ENCODE measurements at regions not wholly inside any gene's neighbourhood (a gene's known extent, or its start where the extent isn't known, plus 50 kb on each side); places are given as distances from the start of the nearest gene placed in this dataset.

DNA sequence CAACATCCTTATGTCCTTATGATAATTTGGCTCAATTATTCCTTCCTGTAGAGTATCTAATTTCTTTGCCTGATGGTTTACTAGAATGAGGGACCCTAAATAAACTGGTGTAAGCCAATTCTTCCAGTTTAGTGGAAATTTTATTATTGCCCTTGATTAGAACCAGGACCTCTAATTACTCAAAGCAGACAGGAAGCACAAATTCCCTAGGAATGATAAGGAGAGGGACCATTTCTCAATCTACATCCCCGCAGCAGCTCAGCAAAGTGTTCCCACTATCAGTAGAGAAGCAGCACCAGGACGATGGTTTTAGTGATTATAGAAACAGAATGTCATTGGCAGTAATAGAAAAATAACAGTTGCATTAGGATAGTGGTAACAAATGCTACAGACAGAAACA lies 97.1 kb downstream of the PLPPR4 start:
- no peak overlapping the region for H4K91ac ChIP-seq (ENCODE audit: low read depth, low read length, poor library complexity)
- no peaks in the 10 kb centered on the region for H3K79me1 ChIP-seq (ENCODE audit: low read depth, low read length)
- H3K18ac ChIP-seq (ENCODE audit: low read length) = no peak overlapping the region
- H3K27me3 ChIP-seq (ENCODE audit: control insufficient read depth in 3 of 3, insufficient read depth in 3 of 3, low read depth in 1 of 3, low read length in 3 of 3) = no peaks in the 10 kb centered on the region
- H3K36me3 ChIP-seq (replicated peaks in 1 of 2; ENCODE audit: control insufficient read depth in 2 of 2, insufficient read depth in 2 of 2, low read length in 2 of 2) = no peaks in the 10 kb centered on the region
- H2AFZ ChIP-seq (ENCODE audit: low read length) = no peak overlapping the region
- H3K4me2 ChIP-seq (ENCODE audit: insufficient read depth, low read length, poor library complexity, severe bottlenecking) = no peak overlapping the region
- no CpG with 5 or more reads among the region's 2 CpGs for WGBS, 2 donors (ENCODE audit: extremely low coverage in 2 of 2, insufficient read length in 2 of 2, insufficient replicate concordance in 1 of 2)
- H2BK15ac ChIP-seq (ENCODE audit: low read length) = no peak overlapping the region
- H2BK12ac ChIP-seq (ENCODE audit: low read length) = no peak overlapping the region
- H3K4ac ChIP-seq (ENCODE audit: low read length) = no peak overlapping the region
- no peak overlapping the region for H3K27ac ChIP-seq (replicated peaks; ENCODE audit: low read length)
- no peak overlapping the region for H3K23ac ChIP-seq (ENCODE audit: low read depth, low read length, poor library complexity)
- H2BK5ac ChIP-seq (ENCODE audit: low read length) = no peak overlapping the region
- DNase-seq (ENCODE audit: low spot score) = no peak
- no peak overlapping the region for H3K14ac ChIP-seq (ENCODE audit: low read length)
- no peak overlapping the region for H4K8ac ChIP-seq (ENCODE audit: low read depth, low read length)
- H3K9ac ChIP-seq (ENCODE audit: low read depth, low read length, poor library complexity) = no peak overlapping the region
- H3K4me3 ChIP-seq (ENCODE audit: low read length in 2 of 2) = no peak overlapping the region
- no peak overlapping the region for H2BK120ac ChIP-seq (ENCODE audit: low read depth, low read length)
- no peaks in the 10 kb centered on the region for H3K9me3 ChIP-seq (replicated peaks in 1 of 2; ENCODE audit: control insufficient read depth in 2 of 2, insufficient read depth in 1 of 2, low read depth in 1 of 2, low read length in 2 of 2)
- no peak overlapping the region for H2AK5ac ChIP-seq (ENCODE audit: low read depth, low read length)
- no peaks in the 10 kb centered on the region for H3K4me1 ChIP-seq (ENCODE audit: control insufficient read depth in 2 of 2, insufficient read depth in 1 of 2, low read depth in 1 of 2, low read length in 2 of 2)

DNA sequence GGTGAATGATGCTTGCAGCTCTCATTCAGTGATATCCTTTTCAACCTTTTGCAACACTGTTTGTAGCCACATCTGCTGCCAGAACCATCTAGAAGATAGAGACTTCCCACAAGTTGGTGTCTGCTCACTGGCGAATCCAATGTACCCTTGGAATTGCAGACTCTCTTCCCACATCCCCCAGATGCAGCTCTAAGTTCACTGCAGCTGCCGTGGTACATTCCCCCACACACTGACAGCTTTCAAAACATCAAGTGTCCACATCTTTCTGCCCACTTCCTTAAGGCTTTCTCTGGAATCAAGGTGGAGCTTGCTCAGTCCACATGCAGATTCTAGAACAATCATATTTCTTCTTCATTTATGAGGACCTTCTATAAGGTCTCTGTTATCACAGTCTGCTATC lies 99.2 kb downstream of the PLPPR4 start:
- no peak overlapping the region for H4K91ac ChIP-seq (ENCODE audit: low read depth, low read length, poor library complexity)
- no peak overlapping the region for H2AFZ ChIP-seq (ENCODE audit: low read length)
- H3K18ac ChIP-seq (ENCODE audit: low read length) = no peak overlapping the region
- no peak overlapping the region for H2BK5ac ChIP-seq (ENCODE audit: low read length)
- no peak overlapping the region for H3K23ac ChIP-seq (ENCODE audit: low read depth, low read length, poor library complexity)
- H3K4ac ChIP-seq (ENCODE audit: low read length) = no peak overlapping the region
- no peak overlapping the region for H3K4me2 ChIP-seq (ENCODE audit: insufficient read depth, low read length, poor library complexity, severe bottlenecking)
- H2BK15ac ChIP-seq (ENCODE audit: low read length) = no peak overlapping the region
- no peak overlapping the region for H2BK12ac ChIP-seq (ENCODE audit: low read length)
- no CpG with 5 or more reads among the region's 2 CpGs for WGBS, 2 donors (ENCODE audit: extremely low coverage in 2 of 2, insufficient read length in 2 of 2, insufficient replicate concordance in 1 of 2)
- no peak overlapping the region for H3K4me3 ChIP-seq (ENCODE audit: low read length in 2 of 2)
- H3K9me3 ChIP-seq (replicated peaks in 1 of 2; ENCODE audit: control insufficient read depth in 2 of 2, insufficient read depth in 1 of 2, low read depth in 1 of 2, low read length in 2 of 2) = no peaks in the 10 kb centered on the region
- no peaks in the 10 kb centered on the region for H3K36me3 ChIP-seq (replicated peaks in 1 of 2; ENCODE audit: control insufficient read depth in 2 of 2, insufficient read depth in 2 of 2, low read length in 2 of 2)
- H2BK120ac ChIP-seq (ENCODE audit: low read depth, low read length) = no peak overlapping the region
- DNase-seq (ENCODE audit: low spot score) = no peak
- H4K8ac ChIP-seq (ENCODE audit: low read depth, low read length) = no peak overlapping the region
- no peaks in the 10 kb centered on the region for H3K27me3 ChIP-seq (ENCODE audit: control insufficient read depth in 3 of 3, insufficient read depth in 3 of 3, low read depth in 1 of 3, low read length in 3 of 3)
- no peak overlapping the region for H2AK5ac ChIP-seq (ENCODE audit: low read depth, low read length)
- no peak overlapping the region for H3K14ac ChIP-seq (ENCODE audit: low read length)
- H3K9ac ChIP-seq (ENCODE audit: low read depth, low read length, poor library complexity) = no peak overlapping the region
- H3K27ac ChIP-seq (replicated peaks; ENCODE audit: low read length) = no peak overlapping the region
- H3K4me1 ChIP-seq (ENCODE audit: control insufficient read depth in 2 of 2, insufficient read depth in 1 of 2, low read depth in 1 of 2, low read length in 2 of 2) = no peaks in the 10 kb centered on the region
- H3K79me1 ChIP-seq (ENCODE audit: low read depth, low read length) = no peaks in the 10 kb centered on the region

DNA sequence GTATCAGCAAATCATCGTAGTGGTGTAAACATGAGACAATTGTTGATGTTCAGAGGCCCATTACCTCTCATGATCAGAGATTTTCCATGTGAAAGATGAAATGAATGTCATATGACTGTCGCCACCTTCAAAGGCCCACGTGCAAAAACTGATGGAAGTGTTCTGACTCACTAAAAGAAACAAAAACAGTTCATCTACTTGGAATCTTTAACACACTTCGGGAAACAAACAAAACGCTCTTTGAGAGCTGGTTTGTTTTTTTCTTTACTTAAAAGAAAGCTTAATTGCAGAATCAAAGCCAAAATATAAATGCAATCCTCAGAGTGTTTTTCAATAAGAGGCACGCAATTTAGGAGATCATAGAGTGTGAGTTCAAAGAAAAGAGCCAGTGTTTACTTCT lies 100.8 kb downstream of the PLPPR4 start:
- Histone ChIP-seq H3K9ac (ENCODE audit: low read depth, low read length, poor library complexity) (no peak overlapping the region), H3K14ac (ENCODE audit: low read length) (no peak overlapping the region), H4K91ac (ENCODE audit: low read depth, low read length, poor library complexity) (no peak overlapping the region), H3K4me3 (ENCODE audit: low read length in 2 of 2) (no peak overlapping the region), H3K27ac (replicated peaks; ENCODE audit: low read length) (no peak overlapping the region), H3K18ac (ENCODE audit: low read length) (no peak overlapping the region), H3K4me2 (ENCODE audit: insufficient read depth, low read length, poor library complexity, severe bottlenecking) (no peak overlapping the region), H2AK5ac (ENCODE audit: low read depth, low read length) (no peak overlapping the region), H2BK12ac (ENCODE audit: low read length) (no peak overlapping the region), H2BK120ac (ENCODE audit: low read depth, low read length) (no peak overlapping the region), H3K4ac (ENCODE audit: low read length) (no peak overlapping the region), H3K27me3 (ENCODE audit: control insufficient read depth in 3 of 3, insufficient read depth in 3 of 3, low read depth in 1 of 3, low read length in 3 of 3) (no peaks in the 10 kb centered on the region), H2AFZ (ENCODE audit: low read length) (no peak overlapping the region), H3K79me1 (ENCODE audit: low read depth, low read length) (no peaks in the 10 kb centered on the region), H3K23ac (ENCODE audit: low read depth, low read length, poor library complexity) (no peak overlapping the region), H2BK5ac (ENCODE audit: low read length) (no peak overlapping the region), H2BK15ac (ENCODE audit: low read length) (no peak overlapping the region), H4K8ac (ENCODE audit: low read depth, low read length) (no peak overlapping the region), H3K36me3 (replicated peaks in 1 of 2; ENCODE audit: control insufficient read depth in 2 of 2, insufficient read depth in 2 of 2, low read length in 2 of 2) (no peaks in the 10 kb centered on the region), H3K4me1 (ENCODE audit: control insufficient read depth in 2 of 2, insufficient read depth in 1 of 2, low read depth in 1 of 2, low read length in 2 of 2) (no peaks in the 10 kb centered on the region), H3K9me3 (replicated peaks in 1 of 2; ENCODE audit: control insufficient read depth in 2 of 2, insufficient read depth in 1 of 2, low read depth in 1 of 2, low read length in 2 of 2) (no peaks in the 10 kb centered on the region)
- WGBS, 2 donors (ENCODE audit: extremely low coverage in 2 of 2, insufficient read length in 2 of 2, insufficient replicate concordance in 1 of 2) = no CpG with 5 or more reads among the region's 6 CpGs
- no peak for DNase-seq (ENCODE audit: low spot score)

DNA sequence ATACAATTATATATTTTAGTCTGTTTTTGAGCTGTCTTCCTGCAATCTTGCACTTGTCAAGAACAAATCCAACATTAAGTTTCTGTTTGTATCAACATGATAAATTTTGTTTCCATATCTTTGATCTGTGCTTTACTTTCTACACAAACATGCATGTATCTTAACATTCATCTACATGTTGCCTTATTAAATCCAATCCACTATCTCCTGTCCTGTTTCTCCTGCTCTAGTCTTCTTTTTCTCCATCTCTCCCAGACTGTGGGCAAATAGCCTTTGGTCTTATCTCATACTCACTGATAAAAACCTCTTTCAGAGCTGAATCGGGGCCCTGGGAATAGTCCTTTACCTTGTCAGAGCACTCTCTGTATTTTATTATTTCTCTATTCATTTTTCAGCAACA lies 101.3 kb downstream of the PLPPR4 start:
- H3K4me1 ChIP-seq (ENCODE audit: control insufficient read depth in 2 of 2, insufficient read depth in 1 of 2, low read depth in 1 of 2, low read length in 2 of 2) = no peaks in the 10 kb centered on the region
- no peak overlapping the region for H3K4me3 ChIP-seq (ENCODE audit: low read length in 2 of 2)
- no peak overlapping the region for H2BK12ac ChIP-seq (ENCODE audit: low read length)
- DNase-seq (ENCODE audit: low spot score) = no peak
- H3K14ac ChIP-seq (ENCODE audit: low read length) = no peak overlapping the region
- H2BK15ac ChIP-seq (ENCODE audit: low read length) = no peak overlapping the region
- no peaks in the 10 kb centered on the region for H3K79me1 ChIP-seq (ENCODE audit: low read depth, low read length)
- no peak overlapping the region for H2AFZ ChIP-seq (ENCODE audit: low read length)
- H2BK120ac ChIP-seq (ENCODE audit: low read depth, low read length) = no peak overlapping the region
- H3K9me3 ChIP-seq (replicated peaks in 1 of 2; ENCODE audit: control insufficient read depth in 2 of 2, insufficient read depth in 1 of 2, low read depth in 1 of 2, low read length in 2 of 2) = no peaks in the 10 kb centered on the region
- H3K4ac ChIP-seq (ENCODE audit: low read length) = no peak overlapping the region
- no CpG with 5 or more reads among the region's 1 CpG for WGBS, 2 donors (ENCODE audit: extremely low coverage in 2 of 2, insufficient read length in 2 of 2, insufficient replicate concordance in 1 of 2)
- H3K27me3 ChIP-seq (ENCODE audit: control insufficient read depth in 3 of 3, insufficient read depth in 3 of 3, low read depth in 1 of 3, low read length in 3 of 3) = no peaks in the 10 kb centered on the region
- H4K8ac ChIP-seq (ENCODE audit: low read depth, low read length) = no peak overlapping the region
- H2AK5ac ChIP-seq (ENCODE audit: low read depth, low read length) = no peak overlapping the region
- no peak overlapping the region for H3K18ac ChIP-seq (ENCODE audit: low read length)
- no peaks in the 10 kb centered on the region for H3K36me3 ChIP-seq (replicated peaks in 1 of 2; ENCODE audit: control insufficient read depth in 2 of 2, insufficient read depth in 2 of 2, low read length in 2 of 2)
- H2BK5ac ChIP-seq (ENCODE audit: low read length) = no peak overlapping the region
- H3K9ac ChIP-seq (ENCODE audit: low read depth, low read length, poor library complexity) = no peak overlapping the region
- H3K4me2 ChIP-seq (ENCODE audit: insufficient read depth, low read length, poor library complexity, severe bottlenecking) = no peak overlapping the region
- H3K27ac ChIP-seq (replicated peaks; ENCODE audit: low read length) = no peak overlapping the region
- H4K91ac ChIP-seq (ENCODE audit: low read depth, low read length, poor library complexity) = no peak overlapping the region
- H3K23ac ChIP-seq (ENCODE audit: low read depth, low read length, poor library complexity) = no peak overlapping the region

All from neuronal stem cell (in vitro differentiated cells).